Psoas muscle (tissue), 7 donors: ENCODE measurements at regions not wholly inside any gene's neighbourhood (a gene's known extent, or its start where the extent isn't known, plus 50 kb on each side); places are given as distances from the start of the nearest gene placed in this dataset.

ENCODE experiments used
- ATAC-seq, 4 donors: fragments of 200-7000 bp; cut with Tn5 transposase; one replicate each; pipeline ENCODE4 v1.9.1; 2020; ENCODE audit warnings: moderate library complexity in 3 of 4, mild to moderate bottlenecking in 2 of 4
- DNase-seq, 2 donors: peaks; one replicate each; pipeline ENCODE4 v3.0.0-alpha.2; 2020
- H3K27ac ChIP-seq: fragments of 200-600 bp; one replicate; pipeline ENCODE4 v1.8.0; 2022
- H3K27me3 ChIP-seq, 3 donors: fragments of 200-600 bp in 1 of 3; one replicate each; pipeline versions ENCODE4 v1.6.1 to v1.8.0; 2013 to 2022; ENCODE audit warnings: low read length in 2 of 3, mild to moderate bottlenecking in 2 of 3, moderate library complexity in 1 of 3; ENCODE audit not compliant: insufficient read depth in 3 of 3
- H3K36me3 ChIP-seq, 2 donors: fragments of 200-600 bp in 1 of 2; one replicate each; pipeline versions ENCODE4 v1.6.1 to v1.8.0; 2013 to 2022; ENCODE audit warnings: low read depth in 1 of 2, mild to moderate bottlenecking in 1 of 2, moderate library complexity in 1 of 2; ENCODE audit not compliant: insufficient read depth in 1 of 2
- H3K4me1 ChIP-seq: fragments of 200-600 bp; one replicate; pipeline ENCODE4 v1.8.0; 2022
- H3K4me3 ChIP-seq: fragments of 200-600 bp; one replicate; pipeline ENCODE4 v1.8.0; 2022; ENCODE audit warnings: mild to moderate bottlenecking
- H3K9me3 ChIP-seq: fragments of 200-600 bp; one replicate; pipeline ENCODE4 v1.8.0; 2022
- CTCF ChIP-seq: fragments of 200-600 bp; IDR thresholded peaks from one replicate; pipeline ENCODE4 v1.8.0; 2022; ENCODE audit warnings: antibody characterized with exemption
- WGBS, 3 donors: extraction: QIAGEN DNeasy Blood & Tissue Kit; methylation state at CpG; one replicate each; pipeline versions ENCODE4 v1.1.6 to v1.1.7; 2013; 5-methylcytosine and 5-hydroxymethylcytosine counted together
- intact Hi-C, 2 donors: fragments of 100-400 bp; cut with DNase I; formaldehyde crosslinking; loops; one replicate each; pipeline versions ENCODE4 v1.11.0 to v1.14.2; 2022
- donor health status: healthy with polysubstance abuse.
- donor health status: DM: no; HTN: no; CAD: no; lungs with moderate emphysema.
- donor health status: Bipolar disorder and iron deficiency.
- donor health status: healthy.
- donor health status: DM: yes; HTN: yes; CAD: no.
- donor health status: DM: no; HTN: no; CAD: no.
- donor health status: DM: yes; HTN: yes; CAD: no.

GRCh38 chr3:77707281-77707680 lies 667.4 kb downstream of the ROBO2 start:
- WGBS, 3 donors: 89 to 95% (median 89%) methylated on average over 2 of the region's 2 CpGs
- H3K9me3 ChIP-seq: no peaks in the 10 kb centered on the region
- no peaks in the 10 kb centered on the region for H3K36me3 ChIP-seq
- intact Hi-C loops: no loop called here
- H3K27me3 ChIP-seq: no peaks in the 10 kb centered on the region
- no peak for TF ChIP-seq CTCF
- H3K4me3 ChIP-seq: no peak overlapping the region
- no peaks in the 10 kb centered on the region for H3K4me1 ChIP-seq
- H3K27ac ChIP-seq: no peak overlapping the region
- DNase-seq (no peak), ATAC-seq (no peak)

- ATAC-seq (no peak), DNase-seq (no peak)
- no peaks in the 10 kb centered on the region for H3K36me3 ChIP-seq
- no peaks in the 10 kb centered on the region for H3K4me1 ChIP-seq
- H3K27ac ChIP-seq: no peak overlapping the region
- intact Hi-C loops: no loop called here
- 31 to 44% (median 41%) methylated on average over 2 of the region's 2 CpGs for WGBS, 3 donors
- H3K4me3 ChIP-seq: no peak overlapping the region
- TF ChIP-seq CTCF: no peak
- H3K27me3 ChIP-seq: no peaks in the 10 kb centered on the region
- no peaks in the 10 kb centered on the region for H3K9me3 ChIP-seq
Observed at GRCh38 chr3:77709155-77709554, 669.3 kb downstream of the ROBO2 start.

- H3K4me3 ChIP-seq: no peak overlapping the region
- no peak overlapping the region for H3K27ac ChIP-seq
- intact Hi-C loops: no loop called here
- no peaks in the 10 kb centered on the region for H3K27me3 ChIP-seq
- ATAC-seq (no peak), DNase-seq (no peak)
- TF ChIP-seq CTCF: no peak
- H3K9me3 ChIP-seq: no peaks in the 10 kb centered on the region
- 36 to 69% (median 67%) methylated on average over 2 of the region's 2 CpGs for WGBS, 3 donors
- no peaks in the 10 kb centered on the region for H3K4me1 ChIP-seq
- no peaks in the 10 kb centered on the region for H3K36me3 ChIP-seq
Observed at GRCh38 chr3:77718311-77718710, 678.4 kb downstream of the ROBO2 start.

GRCh38 chr3:77720460-77720971 lies 680.6 kb downstream of the ROBO2 start:
- no peaks in the 10 kb centered on the region for H3K36me3 ChIP-seq
- peaks cover 0 to 2% (median 0%) of the 10 kb centered on the region in 3 donors for H3K27me3 ChIP-seq
- no peak overlapping the region for H3K4me3 ChIP-seq
- no peak for ATAC-seq
- H3K4me1 ChIP-seq: no peaks in the 10 kb centered on the region
- H3K27ac ChIP-seq: no peak overlapping the region
- DNase-seq: no peak
- H3K9me3 ChIP-seq: no peaks in the 10 kb centered on the region
- intact Hi-C loops: no loop called here
- no peak for TF ChIP-seq CTCF

GRCh38 chr3:77726517-77726916 lies 686.6 kb downstream of the ROBO2 start:
- no peak overlapping the region for H3K27ac ChIP-seq
- no peak for TF ChIP-seq CTCF
- H3K4me1 ChIP-seq: no peaks in the 10 kb centered on the region
- H3K9me3 ChIP-seq: no peaks in the 10 kb centered on the region
- ATAC-seq (no peak), DNase-seq (no peak)
- WGBS, 3 donors: 25 to 49% (median 36%) methylated on average over 1 of the region's 1 CpG
- intact Hi-C loops: no loop called here
- no peak overlapping the region for H3K4me3 ChIP-seq
- H3K36me3 ChIP-seq: no peaks in the 10 kb centered on the region
- peaks cover 0 to 2% (median 0%) of the 10 kb centered on the region in 3 donors for H3K27me3 ChIP-seq
